Neural cell (in vitro differentiated cells): ENCODE measurements at regions not wholly inside any gene's neighbourhood (a gene's known extent, or its start where the extent isn't known, plus 50 kb on each side); places are given as distances from the start of the nearest gene placed in this dataset.

Source experiments
- H2AFZ ChIP-seq: fragments of 200-600, 300-800 bp; sonication (generic), shearing (Covaris generic); 2 replicates; pipeline ENCODE4 v1.6.0; 2014; ENCODE audit warnings: low read depth, mild to moderate bottlenecking, antibody characterized with exemption, low read length, moderate library complexity
- H3F3A ChIP-seq: fragments of 200-600 bp; shearing (Covaris generic); 2 replicates; pipeline ENCODE4 v1.6.1; 2016; ENCODE audit warnings: mild to moderate bottlenecking, moderate library complexity, mixed read lengths, antibody characterized with exemption, low read length; ENCODE audit not compliant: insufficient read depth, poor library complexity, severe bottlenecking
- H3K27ac ChIP-seq: fragments of 200-600, 300-800 bp; sonication (generic), shearing (Covaris generic); 2 replicates; pipeline ENCODE4 v1.5.1; 2014; ENCODE audit warnings: mild to moderate bottlenecking, low read length, moderate library complexity
- H3K27me3 ChIP-seq: fragments of 300-800, 200-600 bp; sonication (generic), shearing (Covaris generic); 2 replicates; pipeline ENCODE4 v1.6.0; 2014; ENCODE audit warnings: mild to moderate bottlenecking, low read depth, low read length, moderate library complexity; ENCODE audit not compliant: insufficient read depth
- H3K36me3 ChIP-seq: fragments of 300-800, 200-600 bp; sonication (generic), shearing (Covaris generic); 2 replicates; pipeline ENCODE4 v1.5.1; 2014; ENCODE audit warnings: mild to moderate bottlenecking, antibody characterized with exemption, low read length, moderate library complexity; ENCODE audit not compliant: insufficient read depth
- H3K4me2 ChIP-seq: fragments of 300-800, 200-600 bp; sonication (generic), shearing (Covaris generic); 2 replicates; pipeline ENCODE4 v1.6.0; 2014; ENCODE audit warnings: mild to moderate bottlenecking, low read length
- H3K4me3 ChIP-seq: fragments of 300-800, 200-600 bp; sonication (generic), shearing (Covaris generic); 2 replicates; pipeline ENCODE4 v1.5.1; 2014; ENCODE audit warnings: mild to moderate bottlenecking, low read length, moderate library complexity
- H3K79me2 ChIP-seq: fragments of 200-600 bp; shearing (Covaris generic); replicated peaks from 2 replicates; pipeline ENCODE4 v1.6.0; 2014; ENCODE audit warnings: mild to moderate bottlenecking, low read length, moderate library complexity; ENCODE audit not compliant: insufficient read depth
- H3K9ac ChIP-seq: fragments of 300-800, 200-600 bp; sonication (generic), shearing (Covaris generic); 2 replicates; pipeline ENCODE4 v1.6.1; 2016; ENCODE audit warnings: mild to moderate bottlenecking, low read length, mixed read lengths
- H3K9me2 ChIP-seq: fragments of 200-600 bp; shearing (Covaris generic); 2 replicates; pipeline ENCODE4 v1.6.1; 2016; ENCODE audit warnings: mild to moderate bottlenecking, low read length, mixed read lengths; ENCODE audit not compliant: insufficient read depth
- H3K9me3 ChIP-seq: fragments of 200-600, 300-800 bp; sonication (generic), shearing (Covaris generic); 2 replicates; pipeline ENCODE4 v1.6.1; 2016; ENCODE audit warnings: mild to moderate bottlenecking, mixed run types, low read length, moderate library complexity, mixed read lengths
- H4K20me1 ChIP-seq: fragments of 200-600 bp; shearing (Covaris generic); 2 replicates; pipeline ENCODE4 v1.6.1; 2016; ENCODE audit warnings: mild to moderate bottlenecking, mixed run types; ENCODE audit not compliant: insufficient read depth
- EP300 ChIP-seq: fragments of 450-650 bp; conservative IDR thresholded peaks from 2 replicates; pipeline ENCODE4 v1.6.1; 2014; ENCODE audit warnings: antibody characterized with exemption, mild to moderate bottlenecking, moderate library complexity; ENCODE audit not compliant: poor library complexity, severe bottlenecking
- EZH2 ChIP-seq: fragments of 200-600, 300-800 bp; shearing (Covaris generic), sonication (generic); IDR thresholded peaks from 2 replicates; pipeline ENCODE4 v1.6.1; 2014; ENCODE audit warnings: antibody characterized with exemption, low read length, borderline replicate concordance, mild to moderate bottlenecking; ENCODE audit not compliant: insufficient read depth, poor library complexity, severe bottlenecking
- MXI1 ChIP-seq: fragments of 450-650 bp; conservative IDR thresholded peaks from 2 replicates; pipeline ENCODE4 v1.6.1; 2014; ENCODE audit warnings: antibody characterized with exemption, mild to moderate bottlenecking; ENCODE audit not compliant: poor library complexity, severe bottlenecking
- POLR2AphosphoS5 ChIP-seq: IDR thresholded peaks from 2 replicates; pipeline ENCODE4 v1.6.1; 2012
- RAD21 ChIP-seq: fragments of 450-650 bp; conservative IDR thresholded peaks from 2 replicates; pipeline ENCODE4 v1.6.1; 2014; ENCODE audit warnings: antibody characterized with exemption, mild to moderate bottlenecking, moderate library complexity
- SMC3 ChIP-seq: fragments of 450-650 bp; conservative IDR thresholded peaks from 2 replicates; pipeline ENCODE4 v1.6.1; 2014; ENCODE audit warnings: antibody characterized with exemption, mild to moderate bottlenecking, moderate library complexity; ENCODE audit not compliant: poor library complexity
- TAF1 ChIP-seq: IDR thresholded peaks from 2 replicates; pipeline ENCODE4 v1.6.1; 2012; ENCODE audit warnings: low read depth
- TF ChIP-seq, protein P1 (sequence below): fragments of 450-650 bp; IDR thresholded peaks from 2 replicates; pipeline ENCODE4 v1.5.1; 2014; ENCODE audit warnings: antibody characterized with exemption, mild to moderate bottlenecking, moderate library complexity; ENCODE audit not compliant: poor library complexity, severe bottlenecking
- TF ChIP-seq, protein P2 (sequence below): IDR thresholded peaks from 2 replicates; pipeline ENCODE4 v1.6.1; 2012; ENCODE audit warnings: borderline replicate concordance

DNA sequence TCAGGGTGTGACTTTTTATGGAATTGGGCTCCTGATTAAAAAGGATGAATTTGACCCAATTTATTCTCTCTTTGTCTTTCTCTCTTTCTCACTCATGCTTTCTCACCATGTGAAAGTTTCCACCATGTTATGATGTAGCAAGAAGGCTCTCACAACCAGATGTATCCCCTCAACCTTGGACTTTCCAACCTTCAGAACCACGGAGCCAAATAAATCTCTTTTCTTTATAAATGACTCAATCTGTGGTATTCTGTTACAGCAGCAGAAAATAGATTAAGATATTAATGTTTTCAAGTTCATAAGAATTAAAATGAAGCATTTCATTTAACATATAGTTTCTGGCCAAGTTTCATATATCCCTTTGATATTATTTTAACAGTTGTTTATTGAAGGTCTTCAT lies 698.5 kb downstream of the TRAM1L1 start (continued):
- TF ChIP-seq, protein P1, sequence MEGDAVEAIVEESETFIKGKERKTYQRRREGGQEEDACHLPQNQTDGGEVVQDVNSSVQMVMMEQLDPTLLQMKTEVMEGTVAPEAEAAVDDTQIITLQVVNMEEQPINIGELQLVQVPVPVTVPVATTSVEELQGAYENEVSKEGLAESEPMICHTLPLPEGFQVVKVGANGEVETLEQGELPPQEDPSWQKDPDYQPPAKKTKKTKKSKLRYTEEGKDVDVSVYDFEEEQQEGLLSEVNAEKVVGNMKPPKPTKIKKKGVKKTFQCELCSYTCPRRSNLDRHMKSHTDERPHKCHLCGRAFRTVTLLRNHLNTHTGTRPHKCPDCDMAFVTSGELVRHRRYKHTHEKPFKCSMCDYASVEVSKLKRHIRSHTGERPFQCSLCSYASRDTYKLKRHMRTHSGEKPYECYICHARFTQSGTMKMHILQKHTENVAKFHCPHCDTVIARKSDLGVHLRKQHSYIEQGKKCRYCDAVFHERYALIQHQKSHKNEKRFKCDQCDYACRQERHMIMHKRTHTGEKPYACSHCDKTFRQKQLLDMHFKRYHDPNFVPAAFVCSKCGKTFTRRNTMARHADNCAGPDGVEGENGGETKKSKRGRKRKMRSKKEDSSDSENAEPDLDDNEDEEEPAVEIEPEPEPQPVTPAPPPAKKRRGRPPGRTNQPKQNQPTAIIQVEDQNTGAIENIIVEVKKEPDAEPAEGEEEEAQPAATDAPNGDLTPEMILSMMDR = no peak

DNA sequence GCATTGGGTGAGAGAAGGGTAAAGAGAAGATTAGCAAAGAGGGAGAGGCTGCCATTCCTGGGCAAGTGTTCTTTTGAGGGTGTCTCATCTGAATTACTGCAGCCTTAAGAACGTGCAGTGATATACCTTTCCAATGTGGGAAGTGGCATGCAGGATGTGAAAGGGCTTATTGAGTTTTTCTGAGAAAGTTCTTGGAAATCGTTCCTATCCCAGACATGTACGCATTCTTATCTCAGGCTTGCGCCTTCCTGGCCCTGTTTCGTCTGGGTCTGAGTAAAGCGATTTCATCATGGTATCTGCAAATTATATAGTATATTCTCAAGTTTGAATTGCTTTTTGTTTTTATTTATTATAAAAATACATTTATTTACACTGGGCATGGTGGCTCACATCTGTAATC lies 699.8 kb downstream of the TRAM1L1 start:
- H3K9ac ChIP-seq = no peak overlapping the region
- H3K9me3 ChIP-seq = no peaks in the 10 kb centered on the region
- H3F3A ChIP-seq = no peaks in the 10 kb centered on the region
- H3K4me2 ChIP-seq = no peak overlapping the region
- TF ChIP-seq EZH2 = no peak
- no peak for TF ChIP-seq EP300
- no peak for TF ChIP-seq POLR2AphosphoS5
- TF ChIP-seq SMC3 = no peak
- TF ChIP-seq, protein P2, sequence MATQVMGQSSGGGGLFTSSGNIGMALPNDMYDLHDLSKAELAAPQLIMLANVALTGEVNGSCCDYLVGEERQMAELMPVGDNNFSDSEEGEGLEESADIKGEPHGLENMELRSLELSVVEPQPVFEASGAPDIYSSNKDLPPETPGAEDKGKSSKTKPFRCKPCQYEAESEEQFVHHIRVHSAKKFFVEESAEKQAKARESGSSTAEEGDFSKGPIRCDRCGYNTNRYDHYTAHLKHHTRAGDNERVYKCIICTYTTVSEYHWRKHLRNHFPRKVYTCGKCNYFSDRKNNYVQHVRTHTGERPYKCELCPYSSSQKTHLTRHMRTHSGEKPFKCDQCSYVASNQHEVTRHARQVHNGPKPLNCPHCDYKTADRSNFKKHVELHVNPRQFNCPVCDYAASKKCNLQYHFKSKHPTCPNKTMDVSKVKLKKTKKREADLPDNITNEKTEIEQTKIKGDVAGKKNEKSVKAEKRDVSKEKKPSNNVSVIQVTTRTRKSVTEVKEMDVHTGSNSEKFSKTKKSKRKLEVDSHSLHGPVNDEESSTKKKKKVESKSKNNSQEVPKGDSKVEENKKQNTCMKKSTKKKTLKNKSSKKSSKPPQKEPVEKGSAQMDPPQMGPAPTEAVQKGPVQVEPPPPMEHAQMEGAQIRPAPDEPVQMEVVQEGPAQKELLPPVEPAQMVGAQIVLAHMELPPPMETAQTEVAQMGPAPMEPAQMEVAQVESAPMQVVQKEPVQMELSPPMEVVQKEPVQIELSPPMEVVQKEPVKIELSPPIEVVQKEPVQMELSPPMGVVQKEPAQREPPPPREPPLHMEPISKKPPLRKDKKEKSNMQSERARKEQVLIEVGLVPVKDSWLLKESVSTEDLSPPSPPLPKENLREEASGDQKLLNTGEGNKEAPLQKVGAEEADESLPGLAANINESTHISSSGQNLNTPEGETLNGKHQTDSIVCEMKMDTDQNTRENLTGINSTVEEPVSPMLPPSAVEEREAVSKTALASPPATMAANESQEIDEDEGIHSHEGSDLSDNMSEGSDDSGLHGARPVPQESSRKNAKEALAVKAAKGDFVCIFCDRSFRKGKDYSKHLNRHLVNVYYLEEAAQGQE = no peak
- no peak for TF ChIP-seq MXI1
- TF ChIP-seq, protein P1 = no peak
- no peak for TF ChIP-seq RAD21
- TF ChIP-seq TAF1 = no peak
- no peak overlapping the region for H3K27ac ChIP-seq
- H3K27me3 ChIP-seq = no peaks in the 10 kb centered on the region
- no peaks in the 10 kb centered on the region for H3K79me2 ChIP-seq
- no peaks in the 10 kb centered on the region for H4K20me1 ChIP-seq
- H3K9me2 ChIP-seq = no peaks in the 10 kb centered on the region
- H2AFZ ChIP-seq = no peak overlapping the region
- no peaks in the 10 kb centered on the region for H3K36me3 ChIP-seq
- H3K4me3 ChIP-seq = no peak overlapping the region

DNA sequence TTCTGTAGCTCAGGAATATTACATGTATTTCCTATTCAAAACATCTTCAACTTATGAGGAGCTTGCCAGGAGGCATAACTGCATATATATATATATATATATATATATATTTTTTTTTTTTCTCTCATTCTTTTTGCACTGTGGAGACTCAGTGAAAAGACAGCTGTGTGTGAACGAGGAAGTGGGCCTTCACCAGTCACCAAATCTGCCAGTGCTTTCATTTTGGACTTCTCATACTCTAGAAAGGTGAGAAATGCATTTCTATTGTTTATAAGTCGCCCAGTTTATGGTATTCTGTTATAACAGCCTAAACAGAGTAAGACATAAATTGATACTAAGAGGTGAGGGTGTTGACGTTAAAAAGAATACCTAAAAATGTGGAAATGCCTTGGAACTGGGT lies 710.6 kb downstream of the TRAM1L1 start:
- no peaks in the 10 kb centered on the region for H3K36me3 ChIP-seq
- no peaks in the 10 kb centered on the region for H4K20me1 ChIP-seq
- no peak overlapping the region for H3K4me2 ChIP-seq
- H3K27ac ChIP-seq = no peak overlapping the region
- H3K9me3 ChIP-seq = no peaks in the 10 kb centered on the region
- no peaks in the 10 kb centered on the region for H3K79me2 ChIP-seq
- TF ChIP-seq MXI1 = no peak
- TF ChIP-seq SMC3 = no peak
- TF ChIP-seq EZH2 = no peak
- TF ChIP-seq RAD21 = no peak
- TF ChIP-seq, protein P1 = no peak
- no peak for TF ChIP-seq TAF1
- no peaks in the 10 kb centered on the region for H3F3A ChIP-seq
- H3K9me2 ChIP-seq = no peaks in the 10 kb centered on the region
- no peak overlapping the region for H3K9ac ChIP-seq
- no peak overlapping the region for H3K4me3 ChIP-seq
- H2AFZ ChIP-seq = no peak overlapping the region
- H3K27me3 ChIP-seq = no peaks in the 10 kb centered on the region
